ENCODE measurements at regions not wholly inside any gene's neighbourhood (a gene's known extent, or its start where the extent isn't known, plus 50 kb on each side); places are given as distances from the start of the nearest gene placed in this dataset.

DNA sequence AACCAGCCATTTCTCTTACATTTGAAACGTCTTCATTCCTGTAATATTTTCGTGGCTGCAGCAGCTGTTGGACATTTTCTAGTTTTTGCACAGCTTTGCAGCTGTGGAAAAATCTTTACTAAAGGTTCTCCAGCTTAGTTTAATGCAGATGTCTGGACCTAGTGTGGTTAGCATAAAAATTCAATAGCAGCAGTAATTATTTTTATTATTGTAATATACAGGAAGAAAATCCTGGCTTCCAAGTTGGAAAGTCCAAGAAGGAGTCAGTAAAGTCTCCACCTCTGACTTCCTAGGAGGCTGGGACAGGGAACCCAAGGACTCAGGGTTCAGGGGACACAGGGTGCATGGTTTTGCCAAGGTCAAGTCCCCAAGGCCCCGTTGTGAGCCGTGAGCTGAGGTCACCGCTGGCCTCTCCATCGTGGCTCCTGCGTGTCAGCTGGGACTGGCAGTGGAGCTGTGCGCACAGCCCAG lies 230.6 kb downstream of the FNDC1 start:
- TF ChIP-seq, protein P1, sequence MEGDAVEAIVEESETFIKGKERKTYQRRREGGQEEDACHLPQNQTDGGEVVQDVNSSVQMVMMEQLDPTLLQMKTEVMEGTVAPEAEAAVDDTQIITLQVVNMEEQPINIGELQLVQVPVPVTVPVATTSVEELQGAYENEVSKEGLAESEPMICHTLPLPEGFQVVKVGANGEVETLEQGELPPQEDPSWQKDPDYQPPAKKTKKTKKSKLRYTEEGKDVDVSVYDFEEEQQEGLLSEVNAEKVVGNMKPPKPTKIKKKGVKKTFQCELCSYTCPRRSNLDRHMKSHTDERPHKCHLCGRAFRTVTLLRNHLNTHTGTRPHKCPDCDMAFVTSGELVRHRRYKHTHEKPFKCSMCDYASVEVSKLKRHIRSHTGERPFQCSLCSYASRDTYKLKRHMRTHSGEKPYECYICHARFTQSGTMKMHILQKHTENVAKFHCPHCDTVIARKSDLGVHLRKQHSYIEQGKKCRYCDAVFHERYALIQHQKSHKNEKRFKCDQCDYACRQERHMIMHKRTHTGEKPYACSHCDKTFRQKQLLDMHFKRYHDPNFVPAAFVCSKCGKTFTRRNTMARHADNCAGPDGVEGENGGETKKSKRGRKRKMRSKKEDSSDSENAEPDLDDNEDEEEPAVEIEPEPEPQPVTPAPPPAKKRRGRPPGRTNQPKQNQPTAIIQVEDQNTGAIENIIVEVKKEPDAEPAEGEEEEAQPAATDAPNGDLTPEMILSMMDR (optimal IDR thresholded peaks at IDR 0.05 in 1 of 3, IDR thresholded peaks at IDR 0.05 in 1 of 3, conservative IDR thresholded peaks at IDR 0.05 in 1 of 3; ENCODE audit: extremely low read depth in 1 of 3, insufficient read depth in 2 of 3, low read length in 3 of 3): no peak
- no peak for TF ChIP-seq EZH2 (IDR thresholded peaks at IDR 0.05; ENCODE audit: low read length)

All from keratinocyte (primary cell).